ENCODE measurements at regions not wholly inside any gene's neighbourhood (a gene's known extent, or its start where the extent isn't known, plus 50 kb on each side); places are given as distances from the start of the nearest gene placed in this dataset.

- TF ChIP-seq ZNF837 (tag by site-specific recombination; IDR thresholded peaks at IDR 0.05), result no peak
- no peak for TF ChIP-seq REST (tag by site-specific recombination; IDR thresholded peaks at IDR 0.05)
- no peak for TF ChIP-seq ZNF335 (tag by site-specific recombination; conservative IDR thresholded peaks at IDR 0.05)
- no peak for TF ChIP-seq KLF10 (tag by site-specific recombination; IDR thresholded peaks at IDR 0.05)
- TF ChIP-seq CTCF (tag by site-specific recombination; IDR thresholded peaks at IDR 0.05), result no peak
- no peak for TF ChIP-seq ZNF580 (tag by site-specific recombination; IDR thresholded peaks at IDR 0.05)
- no peak for TF ChIP-seq ZBTB21 (tag by site-specific recombination; IDR thresholded peaks at IDR 0.05)
- TF ChIP-seq ZNF2 (tag by site-specific recombination; IDR thresholded peaks at IDR 0.05), result no peak
- no peak for TF ChIP-seq ZNF274 (IDR thresholded peaks at IDR 0.05; ENCODE audit: low read length)
- no peak for TF ChIP-seq ZNF274 (tag by site-specific recombination; IDR thresholded peaks at IDR 0.05; ENCODE audit: borderline replicate concordance)
- TF ChIP-seq YY1 (tag by site-specific recombination; IDR thresholded peaks at IDR 0.05), result no peak
- TF ChIP-seq ZBTB7A (tag by site-specific recombination; IDR thresholded peaks at IDR 0.05; ENCODE audit: low read depth), result no peak
- TF ChIP-seq ZNF423 (tag by site-specific recombination; IDR thresholded peaks at IDR 0.05), result no peak
- no peak for TF ChIP-seq ZNF792 (tag by site-specific recombination; IDR thresholded peaks at IDR 0.05)
- no peak for TF ChIP-seq ZNF146 (tag by site-specific recombination; IDR thresholded peaks at IDR 0.05)
Observed at GRCh38 chr2:136306836-136307235, 188.9 kb upstream of the CXCR4 start.
